ENCODE measurements at regions not wholly inside any gene's neighbourhood (a gene's known extent, or its start where the extent isn't known, plus 50 kb on each side); places are given as distances from the start of the nearest gene placed in this dataset.
"Not testable (repeated sequence)": the region's sequence is repeated elsewhere in the genome, so short reads cannot be mapped to it uniquely, and the experiment has no call there.

DNA sequence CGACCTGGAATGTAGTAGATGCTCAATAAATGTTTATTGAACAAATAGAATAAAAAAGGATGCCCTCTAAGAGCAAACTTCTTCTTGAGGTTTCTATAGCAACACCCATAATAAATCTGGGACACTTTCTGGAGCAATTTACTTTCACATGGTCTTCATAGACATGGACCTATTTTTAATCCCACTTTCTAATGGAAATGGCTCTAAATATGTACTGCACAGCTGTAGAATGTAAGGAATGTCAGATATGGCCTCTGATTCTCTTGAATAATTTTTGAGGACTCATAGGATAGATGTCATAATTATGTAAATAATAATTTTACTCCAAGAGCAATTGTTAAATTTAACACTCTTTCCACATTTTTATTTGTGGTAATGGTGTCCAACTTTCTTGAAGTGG is 133.5 kb upstream of the DAAM1 start:
- H3F3A ChIP-seq (ENCODE audit: insufficient read depth, low read length): no peaks in the 10 kb centered on the region
- no peak overlapping the region for H3K9ac ChIP-seq (ENCODE audit: low read length)
- no peaks in the 10 kb centered on the region for H3K4me1 ChIP-seq (ENCODE audit: insufficient read depth, low read length, severe bottlenecking)
- no peak overlapping the region for H3K4me3 ChIP-seq (ENCODE audit: low read depth, low read length, poor library complexity, severe bottlenecking)
- H3K9me2 ChIP-seq (ENCODE audit: low read depth, low read length): no peaks in the 10 kb centered on the region
- 0 out of 2 replicates have a peak, but pooled peaks cover 3% of the 10 kb centered on the region for H3K9me3 ChIP-seq (ENCODE audit: low read length)
- no peak overlapping the region for H3K27ac ChIP-seq (ENCODE audit: low read depth, low read length, poor library complexity, severe bottlenecking)
- no peaks in the 10 kb centered on the region for H3K36me3 ChIP-seq (ENCODE audit: insufficient read depth, low read length)
- no peaks in the 10 kb centered on the region for H4K20me1 ChIP-seq (ENCODE audit: insufficient read depth, low read length)
- TF ChIP-seq, protein P1, sequence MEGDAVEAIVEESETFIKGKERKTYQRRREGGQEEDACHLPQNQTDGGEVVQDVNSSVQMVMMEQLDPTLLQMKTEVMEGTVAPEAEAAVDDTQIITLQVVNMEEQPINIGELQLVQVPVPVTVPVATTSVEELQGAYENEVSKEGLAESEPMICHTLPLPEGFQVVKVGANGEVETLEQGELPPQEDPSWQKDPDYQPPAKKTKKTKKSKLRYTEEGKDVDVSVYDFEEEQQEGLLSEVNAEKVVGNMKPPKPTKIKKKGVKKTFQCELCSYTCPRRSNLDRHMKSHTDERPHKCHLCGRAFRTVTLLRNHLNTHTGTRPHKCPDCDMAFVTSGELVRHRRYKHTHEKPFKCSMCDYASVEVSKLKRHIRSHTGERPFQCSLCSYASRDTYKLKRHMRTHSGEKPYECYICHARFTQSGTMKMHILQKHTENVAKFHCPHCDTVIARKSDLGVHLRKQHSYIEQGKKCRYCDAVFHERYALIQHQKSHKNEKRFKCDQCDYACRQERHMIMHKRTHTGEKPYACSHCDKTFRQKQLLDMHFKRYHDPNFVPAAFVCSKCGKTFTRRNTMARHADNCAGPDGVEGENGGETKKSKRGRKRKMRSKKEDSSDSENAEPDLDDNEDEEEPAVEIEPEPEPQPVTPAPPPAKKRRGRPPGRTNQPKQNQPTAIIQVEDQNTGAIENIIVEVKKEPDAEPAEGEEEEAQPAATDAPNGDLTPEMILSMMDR (IDR thresholded peaks at IDR 0.05; ENCODE audit: low read length): no peak
- no peak for TF ChIP-seq EZH2 (IDR thresholded peaks at IDR 0.05; ENCODE audit: borderline replicate concordance, low read length)
- H3K4me2 ChIP-seq (ENCODE audit: low read length): no peak overlapping the region
- no peaks in the 10 kb centered on the region for H3K79me2 ChIP-seq (ENCODE audit: insufficient read depth, low read length)
- no peaks in the 10 kb centered on the region for H3K27me3 ChIP-seq (ENCODE audit: insufficient read depth, low read length)
- no peak overlapping the region for H2AFZ ChIP-seq (ENCODE audit: low read length)

DNA sequence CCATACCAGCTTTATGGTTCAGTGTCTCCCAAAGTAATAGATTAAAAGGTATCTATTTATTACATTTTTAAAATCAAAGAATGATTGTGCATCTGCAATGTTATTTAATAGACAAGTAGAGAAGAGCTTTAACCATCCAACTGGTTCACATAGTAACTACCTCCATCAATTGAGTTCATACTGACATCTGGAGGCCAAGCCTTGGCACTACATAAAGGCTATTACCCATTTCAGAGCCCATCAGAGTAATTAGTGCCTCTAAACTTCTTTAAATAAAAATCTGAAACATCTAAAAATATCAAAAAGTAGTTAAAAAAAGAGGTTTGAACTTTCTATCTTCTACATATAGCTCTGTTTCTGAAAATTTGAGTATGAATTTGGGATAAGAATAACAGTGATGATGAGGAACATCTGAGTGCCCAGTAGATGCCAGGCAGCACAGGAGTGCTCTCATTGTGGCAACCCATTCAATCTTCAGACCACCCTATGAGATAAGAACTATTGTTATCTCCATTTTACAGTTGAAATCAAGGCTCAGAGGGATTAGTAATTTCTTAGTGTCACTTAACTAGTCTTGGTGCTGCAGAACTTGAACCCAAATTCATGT is 132.9 kb upstream of the DAAM1 start:
- Histone ChIP-seq H3K79me2 (ENCODE audit: insufficient read depth, low read length) (no peaks in the 10 kb centered on the region), H3K4me1 (ENCODE audit: insufficient read depth, low read length, severe bottlenecking) (no peaks in the 10 kb centered on the region), H2AFZ (ENCODE audit: low read length) (no peak overlapping the region), H3K9me2 (ENCODE audit: low read depth, low read length) (no peaks in the 10 kb centered on the region), H3K9ac (ENCODE audit: low read length) (no peak overlapping the region), H3K27me3 (ENCODE audit: insufficient read depth, low read length) (no peaks in the 10 kb centered on the region), H3K4me3 (ENCODE audit: low read depth, low read length, poor library complexity, severe bottlenecking) (no peak overlapping the region), H4K20me1 (ENCODE audit: insufficient read depth, low read length) (no peaks in the 10 kb centered on the region), H3F3A (ENCODE audit: insufficient read depth, low read length) (no peaks in the 10 kb centered on the region), H3K4me2 (ENCODE audit: low read length) (no peak overlapping the region), H3K27ac (ENCODE audit: low read depth, low read length, poor library complexity, severe bottlenecking) (no peak overlapping the region), H3K36me3 (ENCODE audit: insufficient read depth, low read length) (no peaks in the 10 kb centered on the region), H3K9me3 (ENCODE audit: low read length) (0 out of 2 replicates have a peak, but pooled peaks cover 3% of the 10 kb centered on the region)
- TF ChIP-seq, protein P1 (IDR thresholded peaks at IDR 0.05; ENCODE audit: low read length): peak; percentile 56
- TF ChIP-seq EZH2 (IDR thresholded peaks at IDR 0.05; ENCODE audit: borderline replicate concordance, low read length): no peak

DNA sequence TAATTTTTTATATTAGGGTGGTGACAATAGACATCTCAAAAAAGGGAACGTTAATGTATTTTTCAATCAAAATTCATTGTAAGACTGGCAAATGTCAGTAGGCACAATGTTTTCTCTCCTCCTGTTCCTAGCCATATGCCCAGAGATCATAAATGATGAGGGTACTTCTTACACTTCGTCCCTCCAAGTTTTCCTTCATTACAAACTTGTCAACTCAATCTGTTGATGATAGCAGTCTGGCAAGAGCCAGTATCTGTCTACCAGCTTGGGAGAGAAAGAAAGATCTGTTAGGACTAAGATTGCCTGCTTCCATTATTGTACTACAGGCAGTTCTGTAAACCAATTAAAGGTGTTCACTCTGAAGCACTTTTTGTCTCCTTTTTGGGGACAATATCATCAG is 130.9 kb upstream of the DAAM1 start:
- no peak overlapping the region for H3K4me3 ChIP-seq (ENCODE audit: low read depth, low read length, poor library complexity, severe bottlenecking)
- H3K9me2 ChIP-seq (ENCODE audit: low read depth, low read length): no peaks in the 10 kb centered on the region
- H3K36me3 ChIP-seq (ENCODE audit: insufficient read depth, low read length): no peaks in the 10 kb centered on the region
- no peaks in the 10 kb centered on the region for H3K4me1 ChIP-seq (ENCODE audit: insufficient read depth, low read length, severe bottlenecking)
- no peaks in the 10 kb centered on the region for H3F3A ChIP-seq (ENCODE audit: insufficient read depth, low read length)
- H4K20me1 ChIP-seq (ENCODE audit: insufficient read depth, low read length): no peaks in the 10 kb centered on the region
- no peaks in the 10 kb centered on the region for H3K9me3 ChIP-seq (ENCODE audit: low read length)
- no peak overlapping the region for H2AFZ ChIP-seq (ENCODE audit: low read length)
- H3K9ac ChIP-seq (ENCODE audit: low read length): no peak overlapping the region
- no peaks in the 10 kb centered on the region for H3K27me3 ChIP-seq (ENCODE audit: insufficient read depth, low read length)
- no peak overlapping the region for H3K27ac ChIP-seq (ENCODE audit: low read depth, low read length, poor library complexity, severe bottlenecking)
- no peaks in the 10 kb centered on the region for H3K79me2 ChIP-seq (ENCODE audit: insufficient read depth, low read length)
- no peak for TF ChIP-seq EZH2 (IDR thresholded peaks at IDR 0.05; ENCODE audit: borderline replicate concordance, low read length)
- TF ChIP-seq, protein P1 (IDR thresholded peaks at IDR 0.05; ENCODE audit: low read length): no peak
- H3K4me2 ChIP-seq (ENCODE audit: low read length): no peak overlapping the region

DNA sequence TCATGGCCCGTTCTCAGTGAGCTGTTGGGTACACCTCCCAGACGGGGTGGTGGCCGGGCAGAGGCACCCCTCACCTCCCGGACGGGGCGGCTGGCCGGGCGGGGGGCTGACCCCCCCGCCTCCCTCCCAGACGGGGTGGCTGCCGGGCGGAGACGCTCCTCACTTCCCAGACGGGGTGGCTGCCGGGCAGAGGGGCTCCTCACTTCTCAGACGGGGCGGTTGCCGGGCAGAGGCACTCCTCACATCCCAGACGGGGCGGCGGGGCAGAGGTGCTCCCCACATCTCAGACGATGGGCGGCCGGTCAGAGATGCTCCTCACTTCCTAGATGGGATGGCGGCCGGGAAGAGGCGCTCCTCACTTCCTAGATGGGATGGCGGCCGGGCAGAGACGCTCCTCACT is 129.7 kb upstream of the DAAM1 start:
- not testable (repeated sequence) for H3K27ac ChIP-seq (ENCODE audit: low read depth, low read length, poor library complexity, severe bottlenecking); H3F3A ChIP-seq (ENCODE audit: insufficient read depth, low read length); H3K79me2 ChIP-seq (ENCODE audit: insufficient read depth, low read length); H3K4me1 ChIP-seq (ENCODE audit: insufficient read depth, low read length, severe bottlenecking); H3K4me3 ChIP-seq (ENCODE audit: low read depth, low read length, poor library complexity, severe bottlenecking); H4K20me1 ChIP-seq (ENCODE audit: insufficient read depth, low read length); H3K9ac ChIP-seq (ENCODE audit: low read length); H3K27me3 ChIP-seq (ENCODE audit: insufficient read depth, low read length); H3K9me3 ChIP-seq (ENCODE audit: low read length); H2AFZ ChIP-seq (ENCODE audit: low read length); H3K36me3 ChIP-seq (ENCODE audit: insufficient read depth, low read length); H3K4me2 ChIP-seq (ENCODE audit: low read length); H3K9me2 ChIP-seq (ENCODE audit: low read depth, low read length)

All from OCI-LY1 (cell line).